ENCODE measurements at regions not wholly inside any gene's neighbourhood (a gene's known extent, or its start where the extent isn't known, plus 50 kb on each side); places are given as distances from the start of the nearest gene placed in this dataset.

GRCh38 chr1:172801771-172802322 is 142.9 kb downstream of the FASLG start:
- TF ChIP-seq POLR2A (IDR thresholded peaks at IDR 0.05) (no peak), CTCF (IDR thresholded peaks at IDR 0.05) (no peak)

Measured in breast epithelium (tissue), 3 donors.